ENCODE measurements at regions not wholly inside any gene's neighbourhood (a gene's known extent, or its start where the extent isn't known, plus 50 kb on each side); places are given as distances from the start of the nearest gene placed in this dataset.
A peak's percentile ranks its signal among the peaks of the same experiment; 100 is the strongest.
"Not testable (repeated sequence)": the region's sequence is repeated elsewhere in the genome, so short reads cannot be mapped to it uniquely, and the experiment has no call there.

GRCh38 chr6:55052846-55053245, 121.5 kb upstream of the HCRTR2 start:
- Histone ChIP-seq H3K9me3 (no peaks in the 10 kb centered on the region), H3K4me1 (ENCODE audit: low read depth) (no peaks in the 10 kb centered on the region), H3K4me3 (no peak overlapping the region), H3K36me3 (ENCODE audit: low read depth) (no peaks in the 10 kb centered on the region)
- ATAC-seq (no peak), DNase-seq (no peak)
- intact Hi-C loops (cut with DNase I, micrococcal nuclease), result no loop called here
- TF ChIP-seq CTCF (IDR thresholded peaks at IDR 0.05), result no peak

DNA sequence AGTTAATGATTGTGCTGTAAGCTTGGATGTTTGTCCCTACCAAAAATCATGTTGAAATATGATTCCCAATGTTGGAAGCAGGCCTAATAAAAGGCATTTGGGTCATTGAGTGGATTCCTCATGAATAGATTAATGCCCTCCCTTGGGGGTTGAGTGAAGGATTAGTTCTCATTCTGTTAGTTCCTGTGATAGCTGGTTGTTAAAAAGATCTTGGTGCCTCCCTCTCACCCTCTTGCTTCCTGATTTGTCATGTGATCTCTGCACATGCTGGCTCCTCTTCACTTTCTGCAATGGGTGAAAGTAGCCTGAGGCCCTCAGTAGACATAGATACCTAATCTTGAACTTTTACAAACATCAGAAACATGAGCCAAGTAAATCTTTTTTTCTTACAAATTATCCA, 115.6 kb upstream of the HCRTR2 start:
- no peaks in the 10 kb centered on the region for H3K4me1 ChIP-seq (ENCODE audit: low read depth)
- intact Hi-C loops (cut with DNase I, micrococcal nuclease), result no loop called here
- DNase-seq (no peak), ATAC-seq (no peak)
- no peak overlapping the region for H3K4me3 ChIP-seq
- peaks cover 5% of the 10 kb centered on the region for H3K9me3 ChIP-seq
- TF ChIP-seq CTCF (IDR thresholded peaks at IDR 0.05), result no peak
- H3K36me3 ChIP-seq (ENCODE audit: low read depth), result no peaks in the 10 kb centered on the region

- peaks cover 5% of the 10 kb centered on the region for H3K9me3 ChIP-seq
- intact Hi-C loops (cut with DNase I, micrococcal nuclease), result loop anchor here in 1 of 2 donors (10.0 kb wide), 1 partner anchor 350 kb away; no protein-coding TSS in a partner anchor
- no peak for DNase-seq
Measured at GRCh38 chr6:55064711-55065420, 109.4 kb upstream of the HCRTR2 start.

DNA sequence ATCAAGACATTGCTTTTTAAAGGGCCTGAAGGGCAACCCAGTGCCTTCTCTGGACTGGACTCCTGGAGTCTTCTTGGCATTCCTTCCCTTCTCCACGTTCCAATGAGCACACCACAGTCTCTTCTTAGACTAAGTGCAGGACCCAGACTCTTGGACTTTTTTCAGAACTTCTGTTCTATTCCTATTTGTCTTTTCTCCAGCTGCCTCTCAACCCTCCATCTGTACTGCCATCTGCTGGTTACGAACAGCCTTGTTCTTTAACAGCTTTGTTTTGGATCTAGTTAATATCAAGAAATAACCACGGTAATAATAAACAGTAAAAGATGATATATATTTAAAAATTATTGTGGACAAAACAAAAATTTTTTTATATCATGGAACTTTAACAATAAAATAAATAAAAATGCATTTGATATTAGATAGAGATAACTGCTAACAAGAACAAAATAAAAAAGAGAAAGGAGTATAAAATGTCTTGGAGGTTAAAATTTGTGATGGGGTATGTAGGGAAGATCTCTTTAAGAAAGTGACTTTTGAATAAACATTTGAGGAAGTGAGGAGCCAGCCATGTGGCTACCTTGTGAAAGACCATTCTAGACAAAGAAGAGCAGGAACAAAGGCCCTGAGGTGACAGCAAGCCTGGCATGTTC, 105.1 kb upstream of the HCRTR2 start:
- peak in 1 of 3 donors; percentile 74 for DNase-seq
- Histone ChIP-seq H3K36me3 (ENCODE audit: low read depth) (no peaks in the 10 kb centered on the region), H3K4me1 (ENCODE audit: low read depth) (no peaks in the 10 kb centered on the region), H3K9me3 (no peaks in the 10 kb centered on the region), H3K4me3 (no peak overlapping the region)
- TF ChIP-seq CTCF (IDR thresholded peaks at IDR 0.05), result peak; percentile 51
- intact Hi-C loops (cut with DNase I, micrococcal nuclease), result loop anchor here in 1 of 2 donors (10.0 kb wide), 1 partner anchor 354 kb away; no protein-coding TSS in a partner anchor
- peak; percentile 47 for ATAC-seq

More at GRCh38 chr6:55064711-55065420, 109.4 kb upstream of the HCRTR2 start:
- no peaks in the 10 kb centered on the region for H3K4me1 ChIP-seq (ENCODE audit: low read depth)
- no peaks in the 10 kb centered on the region for H3K36me3 ChIP-seq (ENCODE audit: low read depth)
- ATAC-seq, result peak; percentile 35
- no peak overlapping the region for H3K4me3 ChIP-seq
- TF ChIP-seq CTCF (IDR thresholded peaks at IDR 0.05), result no peak

DNA sequence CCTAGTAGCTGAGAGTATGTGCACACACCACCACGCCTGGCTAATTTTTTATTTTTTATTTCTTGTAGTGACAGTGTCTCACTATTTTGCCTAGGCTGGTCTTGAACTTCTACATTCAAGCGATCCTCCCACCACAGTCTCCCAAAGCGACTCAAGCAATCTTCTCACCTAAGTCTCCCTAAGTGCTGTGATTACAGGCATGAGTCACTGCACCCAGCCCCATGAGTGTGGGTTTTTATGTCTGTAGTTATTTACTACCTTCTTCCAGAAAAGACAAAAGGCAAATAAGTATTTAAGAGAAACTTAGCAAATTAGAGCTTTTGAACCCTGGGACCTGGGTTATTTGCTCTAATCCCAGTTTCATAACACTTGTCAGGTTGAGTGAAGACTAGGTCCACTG, 92.3 kb upstream of the HCRTR2 start:
- DNase-seq, result no peak
- Histone ChIP-seq H3K4me1 (ENCODE audit: low read depth) (no peaks in the 10 kb centered on the region), H3K36me3 (ENCODE audit: low read depth) (no peaks in the 10 kb centered on the region), H3K4me3 (no peak overlapping the region), H3K9me3 (no peaks in the 10 kb centered on the region)
- TF ChIP-seq CTCF (IDR thresholded peaks at IDR 0.05), result no peak
- ATAC-seq, result no peak
- intact Hi-C loops (cut with DNase I, micrococcal nuclease), result no loop called here

DNA sequence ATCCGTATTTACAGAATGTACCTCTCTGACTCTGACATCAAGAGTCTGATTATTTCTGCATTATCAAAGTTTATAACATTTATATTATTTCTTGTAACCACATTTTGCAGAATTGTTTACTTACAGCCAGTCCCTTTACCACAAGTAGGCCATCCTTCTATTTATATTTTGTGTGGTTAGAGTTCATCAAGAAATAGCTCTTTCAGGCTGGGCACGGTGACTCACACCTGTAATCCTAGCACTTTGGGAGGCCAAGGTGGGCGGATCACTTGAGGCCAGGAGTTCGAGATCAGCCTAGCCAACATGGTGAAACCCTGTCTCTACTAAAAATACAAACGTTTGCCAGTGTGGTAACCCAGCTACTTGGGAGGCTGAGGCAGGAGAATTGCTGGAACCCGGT, 86.3 kb upstream of the HCRTR2 start:
- H3K9me3 ChIP-seq; H3K36me3 ChIP-seq (ENCODE audit: low read depth); intact Hi-C loops (cut with DNase I, micrococcal nuclease); ATAC-seq; H3K4me3 ChIP-seq; DNase-seq; H3K4me1 ChIP-seq (ENCODE audit: low read depth): not testable (repeated sequence)

All from mucosa of descending colon (tissue), 3 donors.